Panc1 (cell line): ENCODE measurements at regions not wholly inside any gene's neighbourhood (a gene's known extent, or its start where the extent isn't known, plus 50 kb on each side); places are given as distances from the start of the nearest gene placed in this dataset.

ENCODE experiments used
- ATAC-seq: fragments of 200-7000 bp; cut with Tn5 transposase; 2 replicates; pipeline ENCODE4 v1.9.1; 2020; ENCODE audit warnings: mild to moderate bottlenecking, moderate library complexity
- BruUV-seq: library from RNA; stranded (reverse); fragments of 400-500 nt; replicated peaks from 2 replicates; lab custom pipeline; 2021; lab: Mats Ljungman, UMichigan
- CTCF ChIA-PET: fragments of 300-600 bp; sonication (Branson Sonifier 250); formaldehyde crosslinking; loops from one replicate; lab custom pipeline; 2022; ENCODE audit warnings: antibody characterized with exemption; lab: Charles Lee
- POLR2A ChIA-PET: fragments of 300-600 bp; sonication (Branson Sonifier 250); formaldehyde crosslinking; loops from one replicate; lab custom pipeline; 2022; ENCODE audit warnings: antibody characterized with exemption; lab: Charles Lee
- DNase-seq: peaks from one replicate; pipeline ENCODE4 v3.0.0-alpha.2; 2010; ENCODE audit warnings: low read depth, low spot score
- H3K27ac ChIP-seq: 2 replicates; pipeline ENCODE4 v1.5.1; 2011; ENCODE audit warnings: mild to moderate bottlenecking, low read length, inconsistent platforms
- H3K27me3 ChIP-seq: fragments of 200-500 bp; sonication (Bioruptor generic); 2 replicates; pipeline ENCODE4 v1.6.0; 2014; ENCODE audit warnings: low read length, inconsistent platforms; ENCODE audit not compliant: control insufficient read depth, insufficient read depth
- H3K36me3 ChIP-seq: fragments of 200-500 bp; sonication (Bioruptor generic); 2 replicates; pipeline ENCODE4 v1.5.1; 2014; ENCODE audit warnings: inconsistent platforms, mild to moderate bottlenecking, low read length, moderate library complexity; ENCODE audit not compliant: control insufficient read depth, insufficient read depth
- H3K4me1 ChIP-seq: 2 replicates; pipeline ENCODE4 v1.5.1; 2011; ENCODE audit warnings: inconsistent platforms, mild to moderate bottlenecking, low read length, moderate library complexity; ENCODE audit not compliant: control insufficient read depth, insufficient read depth
- H3K4me3 ChIP-seq, 2 experiments: 2 replicates each; pipeline ENCODE4 v1.5.1; 2011 to 2012; ENCODE audit warnings: low read depth in 2 of 2, low read length in 2 of 2, mild to moderate bottlenecking in 2 of 2, inconsistent platforms in 1 of 2, moderate library complexity in 1 of 2
- H3K9me3 ChIP-seq: fragments of 200-500 bp; sonication (Bioruptor generic); 2 replicates; pipeline ENCODE4 v1.5.1; 2014; ENCODE audit warnings: low read depth, mild to moderate bottlenecking, inconsistent platforms, low read length, moderate library complexity; ENCODE audit not compliant: control insufficient read depth, insufficient read depth
- POLR2AphosphoS5 ChIP-seq: IDR thresholded peaks from 2 replicates; pipeline ENCODE4 v1.6.1; 2012; ENCODE audit warnings: mild to moderate bottlenecking, low read depth, low read length, moderate library complexity
- SIN3A ChIP-seq: IDR thresholded peaks from 2 replicates; pipeline ENCODE4 v1.6.1; 2012; ENCODE audit warnings: low read depth, mild to moderate bottlenecking, low read length, moderate library complexity, borderline replicate concordance; ENCODE audit not compliant: insufficient read depth
- TCF7L2 ChIP-seq: IDR thresholded peaks from 2 replicates; pipeline ENCODE4 v1.6.1; 2011; ENCODE audit warnings: mild to moderate bottlenecking, low read depth, low read length, inconsistent platforms
- in situ Hi-C: cut with HindIII; loops from 2 replicates; pipeline ENCODE4 v1.10.0; 2016; ENCODE audit warnings: low sequenced_read_pairs, low pct_unique_long_range_greater_than_20kb
- intact Hi-C: fragments of 100-400 bp; cut with micrococcal nuclease; formaldehyde crosslinking; loops from one replicate; pipeline ENCODE4 v1.10.0; 2022; ENCODE audit not compliant: unreplicated experiment
- TF ChIP-seq, protein P1 (sequence below), 2 experiments: IDR thresholded peaks; 2 replicates each; pipeline ENCODE4 v1.6.1; 2011 to 2012; ENCODE audit warnings: low read depth in 2 of 2, control low read depth in 1 of 2, low read length in 1 of 2, mild to moderate bottlenecking in 1 of 2, moderate library complexity in 1 of 2; ENCODE audit not compliant: insufficient read depth in 1 of 2
- TF ChIP-seq, protein P2 (sequence below): fragments of 450-650 bp; IDR thresholded peaks from 2 replicates; pipeline ENCODE4 v1.5.1; 2017; ENCODE audit warnings: mild to moderate bottlenecking

DNA sequence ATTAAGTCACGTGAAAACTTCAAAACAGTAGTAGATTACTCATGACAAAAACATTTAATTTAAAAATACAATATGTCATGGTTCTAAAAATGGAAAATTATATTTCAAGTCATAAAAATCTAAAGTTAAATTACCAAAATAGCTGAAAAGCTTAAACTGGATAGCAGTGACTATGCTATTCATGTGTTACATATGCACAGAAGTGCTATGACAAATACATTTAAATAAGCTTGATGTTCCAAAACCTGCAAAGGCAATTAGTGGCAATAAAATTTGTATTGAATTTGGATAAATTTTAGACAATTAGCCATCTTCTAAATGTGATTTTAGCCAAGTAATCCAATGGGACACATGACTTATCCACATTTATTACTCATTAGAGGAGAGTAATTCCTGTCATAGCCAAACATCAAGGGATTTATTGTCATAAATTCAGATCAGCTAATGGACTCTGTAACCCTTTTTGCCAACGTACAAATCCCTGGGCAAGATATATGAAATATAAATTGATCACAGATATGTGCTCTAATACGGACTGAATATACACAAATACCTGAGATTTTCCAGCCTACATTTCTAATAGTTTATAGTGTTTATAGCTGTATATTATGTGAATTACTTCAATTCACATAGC lies 419.4 kb downstream of the ISL1 start:
- no peak for DNase-seq
- Histone ChIP-seq H3K27me3 (no peaks in the 10 kb centered on the region), H3K36me3 (no peaks in the 10 kb centered on the region), H3K4me3 (no peak overlapping the region), H3K27ac (no peak overlapping the region), H3K9me3 (no peaks in the 10 kb centered on the region), H3K4me1 (no peaks in the 10 kb centered on the region)
- BruUV-seq, result no TSS peak
- intact Hi-C loops, result no loop called here
- CTCF ChIA-PET, result no interaction called here
- ATAC-seq, result no peak
- in situ Hi-C loops, result no loop called here
- POLR2A ChIA-PET, result no interaction called here
- TF ChIP-seq POLR2AphosphoS5, result no peak
- TF ChIP-seq SIN3A, result no peak
- TF ChIP-seq, protein P1, sequence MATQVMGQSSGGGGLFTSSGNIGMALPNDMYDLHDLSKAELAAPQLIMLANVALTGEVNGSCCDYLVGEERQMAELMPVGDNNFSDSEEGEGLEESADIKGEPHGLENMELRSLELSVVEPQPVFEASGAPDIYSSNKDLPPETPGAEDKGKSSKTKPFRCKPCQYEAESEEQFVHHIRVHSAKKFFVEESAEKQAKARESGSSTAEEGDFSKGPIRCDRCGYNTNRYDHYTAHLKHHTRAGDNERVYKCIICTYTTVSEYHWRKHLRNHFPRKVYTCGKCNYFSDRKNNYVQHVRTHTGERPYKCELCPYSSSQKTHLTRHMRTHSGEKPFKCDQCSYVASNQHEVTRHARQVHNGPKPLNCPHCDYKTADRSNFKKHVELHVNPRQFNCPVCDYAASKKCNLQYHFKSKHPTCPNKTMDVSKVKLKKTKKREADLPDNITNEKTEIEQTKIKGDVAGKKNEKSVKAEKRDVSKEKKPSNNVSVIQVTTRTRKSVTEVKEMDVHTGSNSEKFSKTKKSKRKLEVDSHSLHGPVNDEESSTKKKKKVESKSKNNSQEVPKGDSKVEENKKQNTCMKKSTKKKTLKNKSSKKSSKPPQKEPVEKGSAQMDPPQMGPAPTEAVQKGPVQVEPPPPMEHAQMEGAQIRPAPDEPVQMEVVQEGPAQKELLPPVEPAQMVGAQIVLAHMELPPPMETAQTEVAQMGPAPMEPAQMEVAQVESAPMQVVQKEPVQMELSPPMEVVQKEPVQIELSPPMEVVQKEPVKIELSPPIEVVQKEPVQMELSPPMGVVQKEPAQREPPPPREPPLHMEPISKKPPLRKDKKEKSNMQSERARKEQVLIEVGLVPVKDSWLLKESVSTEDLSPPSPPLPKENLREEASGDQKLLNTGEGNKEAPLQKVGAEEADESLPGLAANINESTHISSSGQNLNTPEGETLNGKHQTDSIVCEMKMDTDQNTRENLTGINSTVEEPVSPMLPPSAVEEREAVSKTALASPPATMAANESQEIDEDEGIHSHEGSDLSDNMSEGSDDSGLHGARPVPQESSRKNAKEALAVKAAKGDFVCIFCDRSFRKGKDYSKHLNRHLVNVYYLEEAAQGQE (IDR thresholded peaks at IDR 0.05; ENCODE audit: insufficient read depth in 1 of 2, low read depth in 2 of 2, low read length in 1 of 2), result no peak
- TF ChIP-seq TCF7L2, result no peak
- TF ChIP-seq, protein P2, sequence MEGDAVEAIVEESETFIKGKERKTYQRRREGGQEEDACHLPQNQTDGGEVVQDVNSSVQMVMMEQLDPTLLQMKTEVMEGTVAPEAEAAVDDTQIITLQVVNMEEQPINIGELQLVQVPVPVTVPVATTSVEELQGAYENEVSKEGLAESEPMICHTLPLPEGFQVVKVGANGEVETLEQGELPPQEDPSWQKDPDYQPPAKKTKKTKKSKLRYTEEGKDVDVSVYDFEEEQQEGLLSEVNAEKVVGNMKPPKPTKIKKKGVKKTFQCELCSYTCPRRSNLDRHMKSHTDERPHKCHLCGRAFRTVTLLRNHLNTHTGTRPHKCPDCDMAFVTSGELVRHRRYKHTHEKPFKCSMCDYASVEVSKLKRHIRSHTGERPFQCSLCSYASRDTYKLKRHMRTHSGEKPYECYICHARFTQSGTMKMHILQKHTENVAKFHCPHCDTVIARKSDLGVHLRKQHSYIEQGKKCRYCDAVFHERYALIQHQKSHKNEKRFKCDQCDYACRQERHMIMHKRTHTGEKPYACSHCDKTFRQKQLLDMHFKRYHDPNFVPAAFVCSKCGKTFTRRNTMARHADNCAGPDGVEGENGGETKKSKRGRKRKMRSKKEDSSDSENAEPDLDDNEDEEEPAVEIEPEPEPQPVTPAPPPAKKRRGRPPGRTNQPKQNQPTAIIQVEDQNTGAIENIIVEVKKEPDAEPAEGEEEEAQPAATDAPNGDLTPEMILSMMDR, result no peak

DNA sequence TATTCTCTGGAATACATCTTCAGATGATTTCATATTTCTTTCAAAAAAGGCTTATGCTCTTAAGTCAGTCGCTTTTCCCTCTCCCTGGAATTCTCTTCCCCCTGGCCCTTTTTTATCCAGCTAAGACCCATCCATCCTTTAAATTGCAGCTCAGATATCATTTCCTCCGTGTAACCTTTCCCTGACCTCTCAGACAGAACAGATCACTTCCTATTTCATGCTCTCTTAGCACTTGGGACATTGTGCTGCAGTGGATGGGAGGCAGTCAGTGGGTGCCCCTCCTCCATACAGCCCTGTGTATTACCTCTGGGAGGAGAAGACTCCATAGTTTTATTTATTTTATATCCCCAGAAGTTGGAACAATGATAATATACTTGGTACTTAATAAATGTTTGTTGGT lies 423.4 kb downstream of the ISL1 start:
- Histone ChIP-seq H3K4me3 (no peak overlapping the region), H3K9me3 (no peaks in the 10 kb centered on the region), H3K4me1 (no peaks in the 10 kb centered on the region), H3K27me3 (no peaks in the 10 kb centered on the region), H3K36me3 (no peaks in the 10 kb centered on the region), H3K27ac (no peak overlapping the region)
- in situ Hi-C loops (no loop called here), intact Hi-C loops (no loop called here)
- no TSS peak for BruUV-seq
- ChIA-PET POLR2A (no interaction called here), CTCF (no interaction called here)
- ATAC-seq (no peak), DNase-seq (no peak)
- TF ChIP-seq, protein P2, result no peak
- TF ChIP-seq POLR2AphosphoS5 (no peak), SIN3A (no peak), TCF7L2 (no peak)
- TF ChIP-seq, protein P1 (IDR thresholded peaks at IDR 0.05; ENCODE audit: insufficient read depth in 1 of 2, low read depth in 2 of 2, low read length in 1 of 2), result no peak
